Stimulated activated naive CD8-positive, alpha-beta T cell treated with anti-CD3 and anti-CD28 coated beads, Interleukin-15, amount 100 ng/mL, for 72 hours (primary cell): ENCODE measurements at regions not wholly inside any gene's neighbourhood (a gene's known extent, or its start where the extent isn't known, plus 50 kb on each side); places are given as distances from the start of the nearest gene placed in this dataset.

Experiments
- ATAC-seq: fragments of 150-1000 bp; cut with Tn5 transposase; 2 replicates; pipeline ENCODE4 v1.10.0; 2021; ENCODE audit warnings: mild to moderate bottlenecking, moderate library complexity
- DNase-seq, 2 donors: peaks; one replicate each; pipeline ENCODE4 v3.0.0; 2021 to 2022
- H3K27ac Mint-ChIP-seq, 2 donors: one replicate each; pipeline ENCODE4 v1.8.0; 2022; ENCODE audit warnings: mild to moderate bottlenecking in 2 of 2, mixed read lengths in 2 of 2, moderate library complexity in 2 of 2
- H3K27me3 Mint-ChIP-seq: one replicate; pipeline ENCODE4 v1.8.0; 2022; ENCODE audit warnings: mixed read lengths
- H3K4me1 Mint-ChIP-seq: one replicate; pipeline ENCODE4 v1.8.0; 2022; ENCODE audit warnings: mild to moderate bottlenecking, mixed read lengths
- H3K4me3 Mint-ChIP-seq, 2 donors: one replicate each; pipeline ENCODE4 v1.8.0; 2022; ENCODE audit warnings: mild to moderate bottlenecking in 2 of 2, mixed read lengths in 2 of 2, moderate library complexity in 1 of 2
- H3K9me3 Mint-ChIP-seq, 2 donors: one replicate each; pipeline ENCODE4 v1.8.0; 2022; ENCODE audit warnings: mixed read lengths in 2 of 2

DNA sequence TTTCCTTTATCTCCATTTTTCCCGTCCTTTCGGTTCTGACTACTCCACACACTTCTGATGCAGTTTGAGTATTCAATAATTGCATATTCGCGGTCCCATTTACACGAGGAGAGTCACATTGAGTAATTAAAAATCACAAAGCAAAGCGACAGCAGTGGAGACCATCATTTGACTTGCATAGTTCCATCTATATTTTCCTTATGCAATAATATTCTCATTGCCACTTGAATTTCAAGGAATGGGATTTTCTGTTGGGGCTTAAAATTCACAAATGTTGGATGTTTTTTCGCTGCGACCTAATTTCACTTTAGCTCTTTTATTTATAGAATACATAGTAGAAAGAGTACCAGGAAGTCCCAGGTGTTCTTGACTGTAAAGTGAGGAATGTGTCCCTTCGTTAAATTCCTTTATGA, 186.8 kb downstream of the ZEB2 start:
- H3K9me3 Mint-ChIP-seq: no peaks in the 10 kb centered on the region
- H3K27ac Mint-ChIP-seq: peak overlapping the region in 1 of 2 donors; percentile 89
- no peaks in the 10 kb centered on the region for H3K27me3 Mint-ChIP-seq
- peaks cover 38% of the 10 kb centered on the region for H3K4me1 Mint-ChIP-seq
- peak overlapping the region; percentile 84 to 89 for H3K4me3 Mint-ChIP-seq
- ATAC-seq (no peak), DNase-seq (no peak)

DNA sequence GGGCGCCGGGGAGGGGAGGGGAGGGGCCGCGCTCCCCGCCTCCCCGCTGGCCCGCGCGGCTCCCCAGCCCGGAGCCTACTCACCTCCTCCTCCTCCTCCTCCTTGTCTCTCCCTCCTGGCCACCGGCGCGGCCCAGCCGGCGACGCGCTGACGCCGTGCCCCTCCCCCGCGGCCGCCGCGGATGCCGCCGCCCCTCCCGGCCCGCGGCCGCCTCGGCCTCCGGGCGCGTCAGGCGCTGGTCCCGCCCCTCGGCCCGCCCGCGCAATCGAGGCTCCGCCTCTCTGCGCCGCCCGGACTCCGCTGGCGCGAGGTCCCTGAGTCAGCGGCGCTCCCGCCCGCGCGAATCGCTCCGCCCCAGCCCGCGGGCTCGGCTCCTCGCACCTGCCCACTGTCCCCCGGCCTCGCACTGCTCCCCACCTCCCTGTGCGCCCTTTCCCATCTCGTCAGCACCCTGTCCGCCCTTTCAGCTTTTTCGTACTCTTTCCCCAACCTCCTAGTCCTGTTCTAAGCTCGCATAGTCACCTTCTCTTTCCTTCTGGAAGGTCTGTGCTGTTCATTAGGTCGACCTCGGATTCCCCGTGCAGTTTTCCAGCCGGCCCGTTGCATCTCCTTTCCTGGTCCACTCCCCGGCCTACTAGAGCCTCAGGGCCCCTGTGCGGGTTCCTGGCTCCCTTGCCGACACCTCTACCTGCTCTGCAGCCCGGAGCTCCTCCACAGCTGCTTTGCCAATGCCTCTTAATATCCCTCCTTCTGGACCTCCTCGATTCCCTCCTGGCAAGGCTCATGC, 187.4 kb downstream of the ZEB2 start:
- Mint-ChIP-seq H3K9me3 (peaks cover 0 to under 1% of the 10 kb centered on the region in 2 donors), H3K4me1 (peaks cover 41% of the 10 kb centered on the region), H3K27ac (peak overlapping the region; percentile 89 to 90), H3K27me3 (no peaks in the 10 kb centered on the region), H3K4me3 (peak overlapping the region; percentile 90 to 95)
- ATAC-seq (peak; percentile 90), DNase-seq (peak; percentile 91 to 95)

DNA sequence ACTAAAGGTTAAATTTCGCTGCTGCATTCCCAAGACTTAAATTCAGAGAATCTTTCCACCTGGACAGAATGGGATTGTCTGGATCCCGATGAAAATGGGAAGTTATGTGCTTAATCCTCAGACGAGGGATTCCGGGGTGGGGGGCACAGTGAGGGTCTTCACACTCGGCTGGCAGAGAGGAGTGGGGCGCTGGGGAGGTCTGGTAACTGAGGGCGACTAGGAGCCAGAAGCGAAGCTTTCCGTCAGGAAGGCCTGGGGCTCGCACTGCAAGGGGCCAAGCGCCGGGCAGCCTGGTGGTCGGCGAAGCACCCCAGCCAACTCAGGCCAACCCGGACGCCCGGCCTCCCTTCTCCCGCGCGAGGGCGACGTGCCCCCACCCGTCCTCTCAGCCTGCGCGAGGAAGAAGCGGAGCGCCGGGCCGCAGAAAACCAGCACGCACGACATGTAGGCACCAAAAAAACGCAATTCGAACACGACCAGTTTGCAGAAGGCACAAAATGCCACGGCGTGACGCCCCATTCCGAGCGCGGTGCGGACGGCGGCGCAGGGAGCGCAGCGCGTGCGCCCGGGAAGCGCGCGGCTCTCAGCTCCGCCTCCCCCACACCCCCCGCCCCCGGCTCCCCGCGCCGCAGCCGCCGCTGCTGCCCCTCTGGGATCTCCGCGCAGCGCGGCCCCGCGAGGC, 188.1 kb downstream of the ZEB2 start:
- Mint-ChIP-seq H3K27me3 (no peaks in the 10 kb centered on the region), H3K4me3 (peak overlapping the region; percentile 90 to 95), H3K27ac (peak overlapping the region; percentile 97 to 98), H3K9me3 (peaks cover 0 to 5% of the 10 kb centered on the region in 2 donors), H3K4me1 (peaks cover 48% of the 10 kb centered on the region)
- ATAC-seq: peak; percentile 66
- peak; percentile 82 to 86 for DNase-seq

DNA sequence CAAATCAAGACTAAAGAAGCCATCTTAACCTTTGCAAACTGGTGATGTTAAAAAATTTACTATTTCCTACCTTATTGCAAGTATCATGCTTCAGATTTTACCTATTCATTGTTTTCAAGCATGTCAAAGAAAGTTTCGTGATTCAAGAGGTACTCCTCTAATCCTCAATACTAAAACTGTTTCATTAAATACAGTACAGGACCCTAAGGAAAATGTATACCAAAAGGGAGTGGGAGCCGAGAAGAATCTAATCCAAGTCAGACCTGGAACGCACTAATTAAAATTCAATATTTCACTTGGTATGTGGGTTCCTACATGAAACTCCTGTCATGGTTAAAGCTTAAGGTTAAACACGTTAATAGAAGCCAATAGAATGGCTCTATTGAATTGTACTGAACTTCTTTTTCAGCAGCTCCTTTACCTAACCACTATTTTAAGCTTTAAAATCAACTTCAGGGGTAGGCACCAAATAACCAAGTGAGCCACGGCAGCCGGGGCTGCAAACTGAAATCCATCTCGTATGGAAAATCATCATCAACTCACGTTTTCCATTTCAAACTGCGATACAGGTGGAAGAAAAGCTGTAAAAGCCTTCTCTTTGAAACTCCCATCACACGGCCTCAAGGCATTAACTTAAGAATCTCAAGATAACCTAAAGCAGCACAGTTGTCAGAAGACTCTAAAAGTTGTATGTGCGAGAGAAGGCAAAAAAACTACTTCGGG, 188.8 kb downstream of the ZEB2 start:
- peaks cover 0 to 5% of the 10 kb centered on the region in 2 donors for H3K9me3 Mint-ChIP-seq
- peak overlapping the region; percentile 97 to 98 for H3K27ac Mint-ChIP-seq
- ATAC-seq (no peak), DNase-seq (peak; percentile 24 to 32)
- H3K27me3 Mint-ChIP-seq: no peaks in the 10 kb centered on the region
- H3K4me3 Mint-ChIP-seq: peak overlapping the region; percentile 90 to 95
- H3K4me1 Mint-ChIP-seq: peaks cover 50% of the 10 kb centered on the region

DNA sequence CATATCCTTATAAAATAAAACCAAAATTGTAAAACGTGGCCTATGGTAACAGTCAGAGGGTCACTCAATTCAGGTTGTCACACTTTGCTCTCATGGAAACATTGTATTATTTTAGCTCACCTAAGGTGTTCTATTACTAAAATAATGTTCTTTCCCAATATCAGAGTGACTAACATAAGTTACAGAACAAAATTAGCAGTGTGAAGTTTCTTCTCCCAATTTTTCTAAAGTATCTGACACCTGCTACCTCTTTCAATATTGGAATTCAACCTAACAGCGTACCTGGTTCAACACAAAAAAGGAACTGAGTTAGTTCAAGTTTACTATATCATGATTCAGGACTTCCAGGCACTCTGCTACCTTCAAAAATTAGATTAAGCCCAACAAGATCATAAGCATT, 190.4 kb downstream of the ZEB2 start:
- Mint-ChIP-seq H3K4me3 (peak overlapping the region in 1 of 2 donors; percentile 95), H3K27me3 (no peaks in the 10 kb centered on the region), H3K27ac (peak overlapping the region; percentile 29 to 65), H3K4me1 (peaks cover 62% of the 10 kb centered on the region), H3K9me3 (peaks cover 0 to 5% of the 10 kb centered on the region in 2 donors)
- ATAC-seq (no peak), DNase-seq (no peak)

DNA sequence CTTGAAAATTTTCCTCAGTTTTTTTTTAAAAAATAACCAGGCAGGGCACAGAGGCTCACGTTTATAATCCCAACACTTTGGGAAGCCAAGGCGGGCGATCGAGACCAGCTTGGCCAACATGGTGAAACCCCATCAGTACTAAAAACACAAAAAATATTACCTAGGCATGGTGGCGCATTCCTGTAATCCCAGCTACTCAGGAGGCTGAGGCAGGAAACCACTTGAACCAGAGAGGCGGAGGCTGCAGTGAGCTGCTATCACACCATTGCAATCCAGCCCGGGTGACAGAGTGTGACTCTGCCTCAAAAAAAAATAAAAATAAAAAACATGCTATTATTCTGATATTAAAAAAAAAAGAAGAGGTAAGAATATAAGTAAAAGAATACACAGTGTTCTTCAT, 191.0 kb downstream of the ZEB2 start:
- Mint-ChIP-seq H3K9me3 (peaks cover 0 to 5% of the 10 kb centered on the region in 2 donors), H3K27ac (no peak overlapping the region), H3K27me3 (no peaks in the 10 kb centered on the region), H3K4me3 (peak overlapping the region in 1 of 2 donors; percentile 35), H3K4me1 (peaks cover 67% of the 10 kb centered on the region)
- no peak for ATAC-seq
- DNase-seq: no peak

DNA sequence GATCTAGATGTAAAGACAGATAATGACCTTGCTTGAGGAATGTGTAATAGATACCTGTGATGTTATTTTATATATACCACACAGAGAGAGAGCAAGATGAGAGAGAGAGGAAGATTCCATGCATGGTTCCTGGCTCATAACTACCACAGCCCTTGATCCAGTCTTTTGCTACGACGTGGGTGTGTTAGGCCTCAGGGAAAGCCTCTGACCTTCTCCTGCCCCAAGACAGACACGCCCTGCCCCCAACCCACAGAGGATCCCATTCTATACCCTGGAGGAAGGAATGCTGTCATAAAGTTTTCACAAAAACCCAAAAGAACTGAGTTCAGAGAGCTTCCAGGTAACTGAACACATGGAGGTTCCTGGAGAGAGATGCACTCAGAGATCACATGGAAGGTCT, 193.1 kb downstream of the ZEB2 start:
- Mint-ChIP-seq H3K27ac (peak overlapping the region; percentile 48 to 90), H3K4me3 (peak overlapping the region in 1 of 2 donors; percentile 47), H3K4me1 (peaks cover 76% of the 10 kb centered on the region), H3K27me3 (no peaks in the 10 kb centered on the region), H3K9me3 (peaks cover 0 to 5% of the 10 kb centered on the region in 2 donors)
- DNase-seq (no peak), ATAC-seq (no peak)

DNA sequence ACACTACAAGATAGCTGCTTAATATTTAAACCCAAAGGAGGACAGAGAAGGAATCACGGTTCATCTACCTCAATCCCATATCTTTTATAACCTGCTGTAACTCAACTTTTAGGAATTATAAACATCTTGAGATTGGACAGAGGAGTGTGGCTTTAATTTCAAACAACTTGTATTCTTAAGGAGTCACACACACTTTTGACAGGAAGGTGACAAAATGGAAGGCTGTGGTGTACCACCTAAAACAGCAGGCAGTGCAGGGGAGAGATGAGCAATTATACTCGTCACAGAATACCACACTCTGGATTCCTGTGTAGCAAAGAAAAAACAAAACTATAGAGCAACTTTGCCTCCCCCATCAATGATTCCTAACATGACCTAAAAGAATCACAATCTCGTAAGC, 194.8 kb downstream of the ZEB2 start:
- Mint-ChIP-seq H3K9me3 (peaks cover 0 to 5% of the 10 kb centered on the region in 2 donors), H3K27ac (peak overlapping the region; percentile 92 to 98), H3K27me3 (no peaks in the 10 kb centered on the region), H3K4me1 (peaks cover 88% of the 10 kb centered on the region), H3K4me3 (peak overlapping the region; percentile 57 to 58)
- ATAC-seq (peak; percentile 94), DNase-seq (peak; percentile 49 to 73)

DNA sequence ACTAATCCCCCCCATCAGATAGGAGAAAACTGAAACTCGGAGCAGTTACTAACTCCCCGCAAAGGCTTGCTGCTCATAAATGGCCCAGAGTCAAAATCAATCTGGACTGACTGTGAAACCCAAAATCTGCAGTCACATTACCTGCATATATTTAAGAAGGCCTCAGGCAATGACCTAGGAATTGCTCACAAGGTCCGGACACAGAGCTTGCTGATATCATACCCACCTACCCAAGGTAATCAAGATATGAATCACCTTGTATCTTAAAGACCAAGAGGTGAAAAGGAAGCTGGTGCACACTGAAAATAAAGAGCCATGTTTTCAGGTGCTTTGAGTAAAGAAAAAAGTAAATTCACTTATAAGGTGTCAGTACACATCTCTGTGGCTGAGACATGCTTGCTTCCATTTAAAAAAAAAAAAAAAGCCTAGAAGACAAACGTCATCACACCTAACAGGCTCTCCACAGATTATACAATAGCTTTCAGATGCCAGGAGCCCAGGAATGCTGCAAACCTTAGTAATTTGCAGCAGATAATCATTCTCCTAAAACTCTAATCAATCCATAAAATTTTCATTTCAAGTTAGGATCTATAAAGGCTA, 195.4 kb downstream of the ZEB2 start:
- ATAC-seq: peak; percentile 73
- no peaks in the 10 kb centered on the region for H3K27me3 Mint-ChIP-seq
- peak overlapping the region; percentile 92 to 98 for H3K27ac Mint-ChIP-seq
- H3K4me1 Mint-ChIP-seq: peaks cover 83% of the 10 kb centered on the region
- H3K4me3 Mint-ChIP-seq: peak overlapping the region; percentile 57 to 58
- DNase-seq: peak; percentile 29 to 54
- H3K9me3 Mint-ChIP-seq: peaks cover 0 to 5% of the 10 kb centered on the region in 2 donors

DNA sequence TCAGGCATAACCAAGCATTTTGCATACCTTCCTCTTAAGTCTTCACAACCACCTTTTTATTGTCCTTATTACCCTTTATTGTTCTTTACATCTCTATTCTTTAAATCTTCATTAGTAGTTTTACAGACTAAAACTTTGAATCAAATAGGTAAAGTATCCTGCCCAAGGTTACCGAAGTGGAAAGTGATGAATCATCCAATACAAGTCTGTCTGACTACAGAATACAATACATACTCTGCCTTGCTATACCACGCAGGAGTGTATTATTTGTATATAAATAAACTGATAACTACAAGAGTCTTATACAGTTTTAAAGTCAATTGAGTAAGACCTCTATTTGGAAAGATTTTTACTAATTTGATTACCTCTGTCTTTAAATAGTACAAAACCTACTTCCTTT, 196.0 kb downstream of the ZEB2 start:
- Mint-ChIP-seq H3K4me1 (peaks cover 80% of the 10 kb centered on the region), H3K4me3 (peak overlapping the region; percentile 57 to 58), H3K9me3 (peaks cover 0 to 5% of the 10 kb centered on the region in 2 donors), H3K27me3 (no peaks in the 10 kb centered on the region), H3K27ac (peak overlapping the region; percentile 92 to 98)
- ATAC-seq (no peak), DNase-seq (no peak)

DNA sequence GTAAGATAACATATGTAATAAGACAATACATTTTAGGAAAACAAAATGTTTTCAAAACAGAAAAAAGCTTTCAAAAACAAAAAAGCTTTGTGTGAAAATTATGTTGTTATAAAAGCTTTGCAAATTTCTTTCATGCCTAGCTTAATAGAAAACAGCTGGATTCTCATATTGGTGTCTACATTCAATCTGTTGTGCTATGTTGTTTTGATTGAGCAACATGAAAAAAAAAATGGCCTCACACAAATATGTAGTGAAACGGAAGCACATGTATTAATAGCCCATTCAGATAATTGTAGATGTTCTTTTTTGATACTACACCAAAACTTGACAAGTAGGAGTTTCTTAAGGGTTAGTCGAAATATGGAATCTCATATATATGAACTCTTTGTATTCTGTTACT, 197.5 kb downstream of the ZEB2 start:
- no peaks in the 10 kb centered on the region for H3K27me3 Mint-ChIP-seq
- peaks cover 69% of the 10 kb centered on the region for H3K4me1 Mint-ChIP-seq
- peak overlapping the region in 1 of 2 donors; percentile 48 for H3K4me3 Mint-ChIP-seq
- H3K9me3 Mint-ChIP-seq: peaks cover 0 to 3% of the 10 kb centered on the region in 2 donors
- ATAC-seq: no peak
- no peak for DNase-seq
- no peak overlapping the region for H3K27ac Mint-ChIP-seq

DNA sequence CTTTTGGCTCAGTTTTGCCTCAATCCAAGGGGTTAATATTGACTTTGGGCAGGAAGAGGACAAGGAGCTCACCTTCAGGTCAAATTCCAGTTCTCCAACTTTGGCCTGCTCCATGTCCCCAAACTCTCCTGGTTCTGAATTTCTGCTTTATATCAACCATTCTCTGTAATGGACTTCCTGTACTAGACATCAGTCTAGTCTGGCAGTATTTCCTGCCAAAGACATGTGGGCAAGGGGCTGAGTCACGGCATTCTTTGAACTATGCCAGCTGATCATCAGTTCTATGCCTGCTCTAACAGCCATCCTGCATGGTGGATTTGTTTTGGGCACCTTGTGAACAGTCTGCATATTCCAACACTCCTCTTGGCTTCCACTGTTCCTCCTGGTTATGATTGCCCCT, 199.4 kb downstream of the ZEB2 start:
- ATAC-seq (peak; percentile 70), DNase-seq (peak; percentile 24 to 56)
- H3K4me1 Mint-ChIP-seq: peaks cover 50% of the 10 kb centered on the region
- peaks cover 0 to 4% of the 10 kb centered on the region in 2 donors for H3K9me3 Mint-ChIP-seq
- H3K4me3 Mint-ChIP-seq: peak overlapping the region; percentile 46 to 51
- H3K27ac Mint-ChIP-seq: peak overlapping the region; percentile 10 to 62
- no peaks in the 10 kb centered on the region for H3K27me3 Mint-ChIP-seq

DNA sequence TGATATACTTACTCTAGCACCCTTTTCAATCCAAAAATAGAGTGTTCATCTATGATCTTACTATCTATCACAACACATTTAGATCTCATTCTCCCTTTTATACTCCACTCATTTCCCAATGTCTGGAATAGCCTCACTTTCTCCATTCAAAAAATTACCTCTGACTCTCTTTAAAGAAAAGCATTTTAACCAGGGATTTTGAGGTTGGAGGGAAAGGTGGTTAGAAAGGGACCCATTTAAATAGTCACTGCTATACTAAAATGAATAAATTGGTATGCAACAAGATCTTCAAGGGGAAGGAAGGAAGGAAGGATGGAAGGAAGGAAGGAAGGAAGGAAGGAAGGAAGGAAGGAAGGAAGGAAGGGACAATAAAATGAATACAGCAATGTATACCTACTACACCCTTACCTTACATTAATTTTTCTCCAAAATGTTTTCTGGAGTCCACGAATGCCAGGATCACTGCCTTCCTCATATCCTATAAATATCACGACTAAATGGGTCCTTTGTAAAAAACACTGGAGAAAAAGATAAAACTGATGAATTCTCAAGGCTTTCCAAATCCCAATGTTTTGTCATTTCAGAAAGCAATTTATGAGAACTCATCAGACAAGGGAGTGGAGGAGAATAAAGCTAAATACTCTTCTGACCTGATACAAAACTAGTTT, 202.7 kb downstream of the ZEB2 start:
- H3K9me3 Mint-ChIP-seq: peaks cover 17 to 18% of the 10 kb centered on the region in 2 donors
- H3K27me3 Mint-ChIP-seq: no peaks in the 10 kb centered on the region
- H3K4me1 Mint-ChIP-seq: peaks cover 19% of the 10 kb centered on the region
- no peak overlapping the region for H3K27ac Mint-ChIP-seq
- DNase-seq (no peak), ATAC-seq (no peak)
- no peak overlapping the region for H3K4me3 Mint-ChIP-seq

DNA sequence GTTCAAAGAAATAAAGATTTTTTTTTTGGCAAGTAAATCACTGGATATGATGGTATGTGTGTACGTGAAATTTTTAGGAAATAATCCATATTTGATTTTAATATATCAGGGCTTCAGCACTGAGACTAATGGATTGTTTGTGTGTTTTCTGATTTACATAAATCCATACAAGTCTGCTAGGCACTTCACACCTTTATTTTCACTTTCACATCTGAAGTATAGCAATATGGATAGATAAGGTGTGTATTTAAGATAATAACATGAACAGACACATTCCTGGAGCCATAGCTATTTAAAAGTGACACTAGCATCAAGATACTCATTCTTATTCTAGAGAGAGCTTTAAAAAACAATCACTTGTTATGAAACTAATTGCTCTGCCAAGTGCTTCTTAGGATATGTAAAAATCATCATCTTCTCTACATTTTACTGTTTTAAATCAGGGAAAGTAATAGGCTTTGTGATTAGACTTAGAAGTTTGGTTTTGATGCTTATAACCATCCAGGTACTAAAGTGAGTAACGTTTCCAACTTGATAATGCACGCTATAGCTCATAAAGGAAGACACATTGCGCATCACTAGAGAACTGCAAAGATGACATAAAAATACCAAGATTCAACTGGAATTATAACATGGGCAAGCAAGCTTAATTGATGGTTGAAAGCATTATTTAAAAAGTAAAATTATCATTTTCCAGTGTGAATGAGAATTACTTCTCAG, 208.9 kb downstream of the ZEB2 start:
- Mint-ChIP-seq H3K4me1 (peaks cover 34% of the 10 kb centered on the region), H3K4me3 (no peak overlapping the region), H3K9me3 (peaks cover 38% of the 10 kb centered on the region in 2 donors), H3K27ac (no peak overlapping the region), H3K27me3 (no peaks in the 10 kb centered on the region)
- no peak for ATAC-seq
- no peak for DNase-seq
